Breast epithelium (tissue), 4 donors: ENCODE measurements at regions not wholly inside any gene's neighbourhood (a gene's known extent, or its start where the extent isn't known, plus 50 kb on each side); places are given as distances from the start of the nearest gene placed in this dataset.

Experiments
- DNase-seq, 2 donors: peaks; one replicate each; pipeline ENCODE4 v3.0.0-alpha.2; 2019; ENCODE audit warnings: low spot score in 2 of 2
- H3K27ac ChIP-seq, 2 donors: fragments of 200-600 bp; sonication (generic) in 1 of 2; one replicate each; pipeline ENCODE4 v1.5.1; 2016 to 2019; ENCODE audit warnings: mild to moderate bottlenecking in 1 of 2
- H3K27me3 ChIP-seq, 2 donors: fragments of 200-600 bp; sonication (generic) in 1 of 2; one replicate each; pipeline versions ENCODE4 v1.5.1 to v1.6.0; 2017 to 2019; ENCODE audit warnings: control low read depth in 1 of 2, mild to moderate bottlenecking in 1 of 2
- H3K36me3 ChIP-seq: fragments of 200-600 bp; one replicate; pipeline ENCODE4 v1.5.1; 2019
- H3K4me1 ChIP-seq, 2 donors: fragments of 200-600 bp; sonication (generic); one replicate each; pipeline ENCODE4 v1.5.1; 2016 to 2019; ENCODE audit warnings: control low read depth in 1 of 2
- H3K4me3 ChIP-seq, 3 donors: fragments of 200-600 bp; sonication (generic); 1 replicate in 2 of 3; 2 replicates in 1 of 3; pipeline ENCODE4 v1.5.1; 2016 to 2019; ENCODE audit warnings: mild to moderate bottlenecking in 3 of 3, moderate library complexity in 2 of 3
- H3K9me3 ChIP-seq, 2 donors: fragments of 200-600 bp; sonication (generic) in 1 of 2; one replicate each; pipeline ENCODE4 v1.5.1; 2016 to 2019; ENCODE audit warnings: control low read depth in 1 of 2
- POLR2A ChIP-seq: fragments of 450-650 bp; IDR thresholded peaks from one replicate; pipeline ENCODE4 v1.6.1; 2016; ENCODE audit warnings: antibody characterized with exemption, mild to moderate bottlenecking, moderate library complexity
- POLR2AphosphoS5 ChIP-seq, 3 donors: sonication (generic); formaldehyde crosslinking; IDR thresholded peaks; one replicate each; pipeline ENCODE4 v1.6.1; 2017; ENCODE audit warnings: antibody characterized with exemption in 3 of 3
- intact Hi-C: fragments of 100-400 bp; cut with DNase I; formaldehyde crosslinking; loops from one replicate; pipeline ENCODE4 v1.15.1; 2023; ENCODE audit warnings: low total_unique reads
- TF ChIP-seq, protein P1 (sequence below), 3 donors: fragments of 450-650 bp; IDR thresholded peaks; one replicate each; pipeline ENCODE4 v1.5.1; 2016 to 2017; ENCODE audit warnings: antibody characterized with exemption in 3 of 3, mild to moderate bottlenecking in 3 of 3, moderate library complexity in 3 of 3

DNA sequence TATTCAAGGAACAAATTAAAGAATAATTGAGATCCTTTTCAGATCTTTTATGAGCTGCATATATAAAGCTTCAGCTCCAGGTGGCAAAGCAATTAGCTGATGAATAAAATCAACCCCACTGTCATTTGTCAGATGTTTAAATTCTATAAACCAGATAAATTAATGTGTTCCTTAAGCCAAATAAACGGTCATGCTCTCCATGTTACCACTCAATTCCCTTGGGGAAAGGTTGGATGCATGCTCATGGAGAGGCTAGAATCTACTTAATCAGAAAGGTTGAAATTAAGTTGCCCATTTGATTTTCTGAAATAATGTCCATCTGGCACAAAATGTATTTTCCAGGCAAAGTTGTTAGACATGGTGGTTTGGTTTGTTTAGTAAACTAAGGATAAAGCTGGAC, 282.5 kb upstream of the SPRED2 start:
- H3K9me3 ChIP-seq: no peaks in the 10 kb centered on the region
- no peaks in the 10 kb centered on the region for H3K27me3 ChIP-seq
- no peak for DNase-seq
- H3K4me1 ChIP-seq: no peaks in the 10 kb centered on the region
- H3K27ac ChIP-seq: no peak overlapping the region
- H3K36me3 ChIP-seq: no peaks in the 10 kb centered on the region
- TF ChIP-seq POLR2AphosphoS5 (IDR thresholded peaks at IDR 0.05): no peak
- TF ChIP-seq, protein P1, sequence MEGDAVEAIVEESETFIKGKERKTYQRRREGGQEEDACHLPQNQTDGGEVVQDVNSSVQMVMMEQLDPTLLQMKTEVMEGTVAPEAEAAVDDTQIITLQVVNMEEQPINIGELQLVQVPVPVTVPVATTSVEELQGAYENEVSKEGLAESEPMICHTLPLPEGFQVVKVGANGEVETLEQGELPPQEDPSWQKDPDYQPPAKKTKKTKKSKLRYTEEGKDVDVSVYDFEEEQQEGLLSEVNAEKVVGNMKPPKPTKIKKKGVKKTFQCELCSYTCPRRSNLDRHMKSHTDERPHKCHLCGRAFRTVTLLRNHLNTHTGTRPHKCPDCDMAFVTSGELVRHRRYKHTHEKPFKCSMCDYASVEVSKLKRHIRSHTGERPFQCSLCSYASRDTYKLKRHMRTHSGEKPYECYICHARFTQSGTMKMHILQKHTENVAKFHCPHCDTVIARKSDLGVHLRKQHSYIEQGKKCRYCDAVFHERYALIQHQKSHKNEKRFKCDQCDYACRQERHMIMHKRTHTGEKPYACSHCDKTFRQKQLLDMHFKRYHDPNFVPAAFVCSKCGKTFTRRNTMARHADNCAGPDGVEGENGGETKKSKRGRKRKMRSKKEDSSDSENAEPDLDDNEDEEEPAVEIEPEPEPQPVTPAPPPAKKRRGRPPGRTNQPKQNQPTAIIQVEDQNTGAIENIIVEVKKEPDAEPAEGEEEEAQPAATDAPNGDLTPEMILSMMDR (IDR thresholded peaks at IDR 0.05): no peak
- TF ChIP-seq POLR2A: no peak
- intact Hi-C loops: loop anchor here (5.0 kb wide), 1 partner anchor 507 kb away; no protein-coding TSS in a partner anchor
- H3K4me3 ChIP-seq: no peak overlapping the region

DNA sequence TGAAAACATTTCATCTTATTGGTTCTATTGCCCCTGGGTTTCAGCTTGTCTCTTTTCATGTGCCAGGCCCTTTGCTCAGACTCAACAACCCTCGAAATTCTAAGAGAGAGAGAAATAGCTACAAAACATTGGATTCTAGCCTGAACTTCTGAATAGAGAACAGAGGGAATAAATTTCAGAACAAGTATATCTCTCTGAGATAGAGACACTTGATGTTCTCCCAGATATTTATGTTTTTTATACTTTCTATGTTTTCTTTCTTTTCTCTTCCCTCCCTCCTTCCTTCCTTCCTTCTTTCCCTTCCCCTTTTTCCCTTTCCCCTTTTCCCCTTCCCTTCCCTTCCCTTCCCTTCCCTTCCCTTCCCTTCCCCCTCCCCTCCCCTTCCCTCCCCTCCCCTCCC, 279.5 kb upstream of the SPRED2 start:
- Histone ChIP-seq H3K27ac (no peak overlapping the region), H3K36me3 (no peaks in the 10 kb centered on the region), H3K4me1 (no peaks in the 10 kb centered on the region), H3K4me3 (no peak overlapping the region), H3K9me3 (no peaks in the 10 kb centered on the region), H3K27me3 (no peaks in the 10 kb centered on the region)
- intact Hi-C loops: loop anchor here (5.0 kb wide), 1 partner anchor 510 kb away; no protein-coding TSS in a partner anchor
- DNase-seq: no peak
- TF ChIP-seq POLR2A (no peak), POLR2AphosphoS5 (IDR thresholded peaks at IDR 0.05) (no peak)
- TF ChIP-seq, protein P1 (IDR thresholded peaks at IDR 0.05): no peak

DNA sequence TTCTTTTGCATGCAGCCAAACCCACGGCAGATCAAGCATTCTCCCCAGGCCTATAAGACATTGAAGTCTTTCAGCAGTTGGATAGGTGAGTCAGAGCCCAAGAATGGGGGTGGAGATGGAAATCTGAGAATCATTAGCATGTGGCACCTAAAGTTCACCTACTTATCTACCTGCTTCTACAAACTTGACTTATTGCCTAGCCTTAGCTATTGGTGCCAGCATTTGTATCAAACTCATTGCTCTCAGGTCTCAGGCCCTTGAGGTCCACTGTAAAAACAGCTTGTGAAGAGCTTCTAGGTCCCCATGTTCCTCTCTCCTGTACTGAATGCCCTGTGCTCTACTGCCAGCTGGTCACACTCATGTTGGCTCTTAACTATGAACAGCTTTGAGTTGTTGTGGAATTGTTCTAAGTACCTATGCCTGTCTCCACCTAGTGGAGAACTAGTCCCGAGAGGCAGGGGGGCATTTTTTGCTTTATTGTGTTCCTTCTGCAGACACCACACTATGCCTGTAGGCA, 278.4 kb upstream of the SPRED2 start:
- H3K27ac ChIP-seq: no peak overlapping the region
- intact Hi-C loops: loop anchor here (5.0 kb wide), 1 partner anchor 511 kb away; no protein-coding TSS in a partner anchor
- DNase-seq: no peak
- no peaks in the 10 kb centered on the region for H3K9me3 ChIP-seq
- H3K36me3 ChIP-seq: no peaks in the 10 kb centered on the region
- H3K4me3 ChIP-seq: no peak overlapping the region
- TF ChIP-seq POLR2AphosphoS5 (IDR thresholded peaks at IDR 0.05) (no peak), POLR2A (no peak)
- TF ChIP-seq, protein P1 (IDR thresholded peaks at IDR 0.05): no peak
- H3K27me3 ChIP-seq: no peaks in the 10 kb centered on the region
- no peaks in the 10 kb centered on the region for H3K4me1 ChIP-seq

DNA sequence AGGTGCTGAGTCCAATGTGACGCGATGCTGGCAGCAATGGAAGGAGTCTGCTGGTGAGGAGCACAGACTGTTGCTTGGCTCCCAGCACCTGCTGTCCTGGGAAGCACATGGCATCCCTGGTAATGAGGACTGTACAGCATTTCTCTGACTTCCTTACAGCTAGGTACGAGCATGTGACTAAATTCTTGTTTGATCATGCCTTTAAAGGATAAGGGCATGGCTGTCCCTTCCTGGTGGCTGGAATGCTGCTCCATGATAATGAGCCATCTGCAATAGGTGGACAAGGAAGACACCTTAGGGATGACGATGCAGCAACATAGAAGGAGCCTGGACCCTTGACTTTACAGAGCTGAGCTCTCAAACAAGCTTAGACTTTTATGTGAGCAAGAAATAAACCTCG, 278.0 kb upstream of the SPRED2 start:
- Histone ChIP-seq H3K36me3 (no peaks in the 10 kb centered on the region), H3K4me3 (no peak overlapping the region), H3K9me3 (no peaks in the 10 kb centered on the region), H3K27ac (no peak overlapping the region), H3K4me1 (no peaks in the 10 kb centered on the region), H3K27me3 (no peaks in the 10 kb centered on the region)
- no peak for TF ChIP-seq POLR2A
- no peak for DNase-seq
- intact Hi-C loops: loop anchor here (5.0 kb wide), 1 partner anchor 512 kb away; no protein-coding TSS in a partner anchor

DNA sequence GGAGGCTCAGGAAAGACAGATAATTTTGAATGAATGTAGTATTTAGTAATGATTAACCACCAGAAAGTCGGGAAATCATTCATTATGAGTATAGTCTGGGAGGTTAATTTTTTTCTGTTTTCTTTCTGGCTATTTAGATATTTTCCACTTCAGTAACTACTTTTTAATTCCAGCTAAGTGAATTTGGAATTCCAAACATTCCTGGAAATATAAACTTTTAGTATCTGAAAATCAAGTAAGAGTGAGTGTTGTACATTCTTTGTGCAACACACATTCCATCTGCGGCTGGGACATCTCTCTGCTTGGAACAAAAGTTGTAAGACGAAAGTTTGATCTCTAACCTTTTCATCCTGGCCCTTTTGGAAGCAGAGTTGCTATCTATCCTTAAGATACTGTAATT, 275.7 kb upstream of the SPRED2 start:
- no peaks in the 10 kb centered on the region for H3K4me1 ChIP-seq
- no peak overlapping the region for H3K27ac ChIP-seq
- H3K36me3 ChIP-seq: no peaks in the 10 kb centered on the region
- DNase-seq: no peak
- no peak overlapping the region for H3K4me3 ChIP-seq
- no peaks in the 10 kb centered on the region for H3K27me3 ChIP-seq
- intact Hi-C loops: no loop called here
- H3K9me3 ChIP-seq: no peaks in the 10 kb centered on the region
- TF ChIP-seq POLR2AphosphoS5 (IDR thresholded peaks at IDR 0.05) (no peak), POLR2A (no peak)
- TF ChIP-seq, protein P1 (IDR thresholded peaks at IDR 0.05): no peak

DNA sequence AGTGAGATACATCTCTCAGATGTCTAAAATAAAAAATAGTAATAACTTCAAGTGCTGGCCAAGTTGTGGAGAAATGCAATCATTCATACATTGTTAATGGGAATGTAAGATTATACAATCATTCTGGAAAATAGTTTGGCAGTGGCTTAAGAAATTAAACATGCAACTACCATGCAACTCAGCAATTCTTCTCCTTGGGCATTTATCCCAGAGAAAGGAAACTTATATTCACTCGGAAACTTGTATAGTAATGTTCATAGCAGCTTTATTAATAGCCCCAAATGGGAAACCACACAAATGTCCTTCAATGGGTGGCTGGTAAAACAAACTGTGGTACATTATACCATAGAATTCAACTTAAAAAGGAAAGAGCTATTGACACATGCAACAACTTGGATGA, 274.0 kb upstream of the SPRED2 start:
- no peak for TF ChIP-seq POLR2A
- no peak for TF ChIP-seq POLR2AphosphoS5 (IDR thresholded peaks at IDR 0.05)
- TF ChIP-seq, protein P1 (IDR thresholded peaks at IDR 0.05): no peak
- H3K27ac ChIP-seq: no peak overlapping the region
- H3K4me1 ChIP-seq: no peaks in the 10 kb centered on the region
- intact Hi-C loops: no loop called here
- no peaks in the 10 kb centered on the region for H3K36me3 ChIP-seq
- DNase-seq: no peak
- H3K4me3 ChIP-seq: no peak overlapping the region
- no peaks in the 10 kb centered on the region for H3K9me3 ChIP-seq
- no peaks in the 10 kb centered on the region for H3K27me3 ChIP-seq
